ENCODE measurements at regions not wholly inside any gene's neighbourhood (a gene's known extent, or its start where the extent isn't known, plus 50 kb on each side); places are given as distances from the start of the nearest gene placed in this dataset.
"Not testable (repeated sequence)": the region's sequence is repeated elsewhere in the genome, so short reads cannot be mapped to it uniquely, and the experiment has no call there.

DNA sequence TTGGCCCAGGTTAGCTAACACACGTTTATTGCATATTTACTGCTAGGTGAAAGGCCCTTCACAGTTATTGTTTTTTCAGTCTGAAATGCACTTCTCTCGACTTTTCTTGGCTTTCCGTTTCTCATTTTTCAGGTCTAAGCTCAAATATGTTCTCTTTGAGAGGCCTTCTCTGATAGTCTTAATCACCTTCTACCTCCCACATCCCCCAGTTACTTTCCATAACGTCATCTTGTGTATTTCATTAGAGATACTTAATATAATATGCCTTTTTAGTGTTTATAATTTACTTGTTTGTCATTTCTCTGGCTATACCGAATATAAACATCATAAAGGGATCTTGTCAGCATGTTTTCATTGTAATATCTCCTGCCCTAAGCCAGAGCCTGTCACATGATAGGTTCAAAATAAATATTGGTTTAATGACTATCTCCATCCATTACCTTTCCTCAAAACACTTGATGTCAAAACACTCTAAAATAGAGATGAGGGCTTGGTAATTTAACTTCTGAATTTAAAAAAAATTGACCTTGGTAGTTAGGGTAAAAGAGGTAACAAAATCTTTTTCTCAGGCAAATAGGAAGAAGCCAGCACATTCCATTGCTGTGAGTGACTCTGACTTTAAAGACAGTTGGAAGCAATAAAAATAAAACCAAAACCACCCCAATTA, 168.6 kb upstream of the RFC3 start:
- Histone ChIP-seq H3K36me3 (ENCODE audit: control insufficient read depth, insufficient read depth, low read length) (no peaks in the 10 kb centered on the region), H3K4me3 (ENCODE audit: low read depth, low read length) (no peak overlapping the region), H3K4me1 (ENCODE audit: control insufficient read depth, insufficient read depth, low read length) (no peaks in the 10 kb centered on the region), H3K27me3 (ENCODE audit: control insufficient read depth, insufficient read depth, low read length) (no peaks in the 10 kb centered on the region), H3K27ac (ENCODE audit: low read depth, low read length) (no peak overlapping the region), H3K9me3 (ENCODE audit: control insufficient read depth, insufficient read depth, low read length) (no peaks in the 10 kb centered on the region)
- 83% methylated on average over 2 of the region's 5 CpGs for WGBS (ENCODE audit: insufficient coverage)
- DNase-seq (ENCODE audit: low read depth in 4 of 6, low spot score in 6 of 6), result no peak

DNA sequence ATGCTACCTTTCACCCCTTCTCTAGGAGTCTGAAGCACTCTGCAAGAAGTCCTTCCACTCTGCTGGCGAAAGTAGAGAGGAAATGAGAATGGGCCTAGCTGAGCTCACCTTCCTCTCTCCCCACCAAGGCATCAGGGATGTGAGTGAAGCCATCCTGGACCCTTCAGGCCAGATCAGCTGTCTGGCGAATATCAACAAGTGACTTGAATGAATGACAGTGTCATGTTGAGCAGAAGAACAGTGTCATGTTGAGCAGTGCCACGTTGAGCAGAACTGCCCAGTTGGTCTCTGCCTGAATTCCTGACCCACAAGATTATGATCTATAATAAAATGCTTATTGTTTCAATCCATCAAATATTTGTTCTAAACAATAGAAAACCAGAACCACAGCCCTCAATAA, 166.2 kb upstream of the RFC3 start:
- H3K27ac ChIP-seq (ENCODE audit: low read depth, low read length), result no peak overlapping the region
- DNase-seq (ENCODE audit: low read depth in 4 of 6, low spot score in 6 of 6), result no peak
- no peaks in the 10 kb centered on the region for H3K36me3 ChIP-seq (ENCODE audit: control insufficient read depth, insufficient read depth, low read length)
- no peak overlapping the region for H3K4me3 ChIP-seq (ENCODE audit: low read depth, low read length)
- no peaks in the 10 kb centered on the region for H3K4me1 ChIP-seq (ENCODE audit: control insufficient read depth, insufficient read depth, low read length)
- WGBS (ENCODE audit: insufficient coverage), result 100% methylated on average over 2 of the region's 3 CpGs
- H3K9me3 ChIP-seq (ENCODE audit: control insufficient read depth, insufficient read depth, low read length), result no peaks in the 10 kb centered on the region
- H3K27me3 ChIP-seq (ENCODE audit: control insufficient read depth, insufficient read depth, low read length), result no peaks in the 10 kb centered on the region

DNA sequence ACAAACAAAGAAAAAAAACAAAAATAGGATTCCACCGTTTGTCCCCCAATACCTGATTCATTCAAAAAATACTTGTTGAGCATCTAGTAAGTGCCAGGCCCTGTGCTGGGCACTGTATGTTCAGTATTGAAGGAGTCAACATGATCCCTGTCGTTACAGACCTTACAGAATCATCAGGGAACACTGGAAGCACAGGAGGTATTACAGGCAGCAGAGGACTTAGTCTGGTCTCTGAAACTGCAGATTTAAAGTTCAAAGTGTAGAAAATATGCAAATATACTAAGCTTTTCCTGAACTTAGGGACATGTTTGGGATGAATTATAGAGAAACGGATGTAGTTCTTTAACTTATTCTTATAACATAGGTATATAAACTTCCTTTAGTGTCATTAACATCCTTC, 160.7 kb upstream of the RFC3 start:
- DNase-seq (ENCODE audit: low read depth in 4 of 6, low spot score in 6 of 6), result no peak
- H3K4me1 ChIP-seq (ENCODE audit: control insufficient read depth, insufficient read depth, low read length), result no peaks in the 10 kb centered on the region
- H3K36me3 ChIP-seq (ENCODE audit: control insufficient read depth, insufficient read depth, low read length), result no peaks in the 10 kb centered on the region
- H3K4me3 ChIP-seq (ENCODE audit: low read depth, low read length), result no peak overlapping the region
- no peak overlapping the region for H3K27ac ChIP-seq (ENCODE audit: low read depth, low read length)
- 83% methylated on average over 1 of the region's 3 CpGs for WGBS (ENCODE audit: insufficient coverage)
- H3K9me3 ChIP-seq (ENCODE audit: control insufficient read depth, insufficient read depth, low read length), result no peaks in the 10 kb centered on the region
- no peaks in the 10 kb centered on the region for H3K27me3 ChIP-seq (ENCODE audit: control insufficient read depth, insufficient read depth, low read length)

DNA sequence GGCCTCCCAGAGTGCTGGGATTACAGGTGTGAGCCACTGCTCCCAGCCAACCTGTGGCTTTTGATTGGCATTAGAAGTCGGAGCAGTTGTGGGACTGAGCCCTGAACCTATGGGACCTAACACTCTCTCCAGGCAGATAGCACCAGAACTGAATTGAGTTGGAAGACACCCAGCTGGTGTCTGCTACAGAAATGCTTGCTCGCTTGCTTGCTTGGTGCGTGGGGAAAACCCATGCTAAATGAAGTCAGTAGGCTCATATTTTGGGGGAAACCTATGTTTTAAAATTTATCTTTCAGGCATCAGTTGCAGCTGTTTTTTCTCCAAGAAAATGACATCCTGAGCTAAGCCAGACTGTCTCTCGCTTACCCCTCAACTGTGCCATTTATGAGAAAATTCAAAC, 158.5 kb upstream of the RFC3 start:
- DNase-seq (ENCODE audit: low read depth in 4 of 6, low spot score in 6 of 6), result no peak
- Histone ChIP-seq H3K36me3 (ENCODE audit: control insufficient read depth, insufficient read depth, low read length) (no peaks in the 10 kb centered on the region), H3K4me1 (ENCODE audit: control insufficient read depth, insufficient read depth, low read length) (no peaks in the 10 kb centered on the region), H3K4me3 (ENCODE audit: low read depth, low read length) (no peak overlapping the region), H3K27me3 (ENCODE audit: control insufficient read depth, insufficient read depth, low read length) (no peaks in the 10 kb centered on the region), H3K27ac (ENCODE audit: low read depth, low read length) (no peak overlapping the region), H3K9me3 (ENCODE audit: control insufficient read depth, insufficient read depth, low read length) (no peaks in the 10 kb centered on the region)
- 57% methylated on average over 3 of the region's 4 CpGs for WGBS (ENCODE audit: insufficient coverage)

DNA sequence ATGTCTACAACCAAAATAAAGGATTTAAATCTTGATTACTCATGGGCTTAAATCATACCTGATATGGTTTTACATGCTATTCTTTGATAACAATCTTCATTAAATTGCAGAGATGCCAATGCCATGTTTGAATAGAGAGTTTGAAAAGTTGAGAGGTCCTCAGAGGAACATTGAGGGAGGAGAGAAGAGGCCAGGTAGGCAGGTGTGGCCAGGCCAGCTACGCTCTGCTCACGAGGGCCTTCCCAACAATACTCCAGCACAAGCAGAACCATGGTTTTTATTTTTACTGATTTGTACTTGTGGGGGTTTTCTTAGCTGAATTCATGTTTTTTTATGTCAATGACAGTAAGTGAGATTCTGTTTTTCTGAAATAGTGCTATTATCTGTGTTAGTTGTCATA, 158.1 kb upstream of the RFC3 start:
- DNase-seq (ENCODE audit: low read depth in 4 of 6, low spot score in 6 of 6), result no peak
- no peaks in the 10 kb centered on the region for H3K9me3 ChIP-seq (ENCODE audit: control insufficient read depth, insufficient read depth, low read length)
- H3K4me1 ChIP-seq (ENCODE audit: control insufficient read depth, insufficient read depth, low read length), result no peaks in the 10 kb centered on the region
- no peaks in the 10 kb centered on the region for H3K27me3 ChIP-seq (ENCODE audit: control insufficient read depth, insufficient read depth, low read length)
- no peaks in the 10 kb centered on the region for H3K36me3 ChIP-seq (ENCODE audit: control insufficient read depth, insufficient read depth, low read length)
- no peak overlapping the region for H3K4me3 ChIP-seq (ENCODE audit: low read depth, low read length)
- WGBS (ENCODE audit: insufficient coverage), result no CpG with 5 or more reads among the region's 2 CpGs
- H3K27ac ChIP-seq (ENCODE audit: low read depth, low read length), result no peak overlapping the region

DNA sequence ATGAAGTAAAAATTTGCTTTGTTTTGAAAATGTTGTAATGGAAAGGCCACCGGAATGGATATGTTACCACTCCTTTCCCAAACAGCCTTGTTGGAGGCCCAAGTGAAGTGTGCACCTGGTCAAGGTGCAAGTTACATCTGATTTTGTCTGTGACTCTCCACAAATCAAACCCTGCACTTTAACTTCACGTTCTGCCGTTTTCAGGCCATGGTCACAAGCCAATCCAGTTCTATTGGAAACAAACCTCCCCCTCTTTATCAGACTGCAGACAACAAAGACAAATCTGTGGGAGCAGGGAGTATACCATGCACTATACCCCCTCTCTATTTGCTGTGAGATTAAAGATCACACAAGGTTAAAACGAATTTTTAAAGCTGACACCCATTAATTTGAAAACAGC, 155.6 kb upstream of the RFC3 start:
- DNase-seq (ENCODE audit: low read depth in 4 of 6, low spot score in 6 of 6), result no peak
- Histone ChIP-seq H3K4me1 (ENCODE audit: control insufficient read depth, insufficient read depth, low read length) (no peaks in the 10 kb centered on the region), H3K27ac (ENCODE audit: low read depth, low read length) (no peak overlapping the region), H3K36me3 (ENCODE audit: control insufficient read depth, insufficient read depth, low read length) (no peaks in the 10 kb centered on the region), H3K4me3 (ENCODE audit: low read depth, low read length) (no peak overlapping the region), H3K27me3 (ENCODE audit: control insufficient read depth, insufficient read depth, low read length) (no peaks in the 10 kb centered on the region), H3K9me3 (ENCODE audit: control insufficient read depth, insufficient read depth, low read length) (no peaks in the 10 kb centered on the region)
- WGBS (ENCODE audit: insufficient coverage), result 42% methylated on average over 2 of the region's 4 CpGs

DNA sequence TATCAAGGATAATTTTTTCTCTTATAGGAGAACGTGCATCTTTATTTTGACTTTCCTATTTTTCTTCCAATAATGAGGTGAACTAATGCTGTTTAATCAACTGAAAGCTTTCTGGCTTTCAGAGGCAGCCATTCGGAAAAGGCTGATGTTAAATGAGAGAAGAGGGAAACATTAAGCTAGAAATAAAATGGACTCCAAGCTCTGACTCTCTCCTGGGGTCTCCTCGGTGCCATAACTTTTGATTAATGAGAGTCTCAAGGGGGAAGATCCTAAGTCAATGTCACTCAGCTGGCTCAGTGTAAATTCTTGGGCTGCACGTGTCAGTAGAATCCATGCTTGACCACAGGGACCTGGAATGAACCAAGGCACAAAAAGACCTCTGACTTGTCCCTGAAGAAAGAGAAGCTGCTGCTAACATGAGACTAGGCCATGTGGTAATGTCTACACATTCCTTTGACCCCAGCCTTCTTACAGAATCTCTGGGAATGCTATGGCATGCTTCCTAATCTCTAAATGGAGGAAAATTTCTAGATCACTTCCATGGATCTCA, 152.2 kb upstream of the RFC3 start:
- Histone ChIP-seq H3K27ac (ENCODE audit: low read depth, low read length) (no peak overlapping the region), H3K4me3 (ENCODE audit: low read depth, low read length) (no peak overlapping the region), H3K9me3 (ENCODE audit: control insufficient read depth, insufficient read depth, low read length) (peaks cover 2% of the 10 kb centered on the region), H3K36me3 (ENCODE audit: control insufficient read depth, insufficient read depth, low read length) (no peaks in the 10 kb centered on the region), H3K27me3 (ENCODE audit: control insufficient read depth, insufficient read depth, low read length) (no peaks in the 10 kb centered on the region), H3K4me1 (ENCODE audit: control insufficient read depth, insufficient read depth, low read length) (no peaks in the 10 kb centered on the region)
- 41% methylated on average over 3 of the region's 4 CpGs for WGBS (ENCODE audit: insufficient coverage)
- DNase-seq (ENCODE audit: low read depth in 4 of 6, low spot score in 6 of 6), result peak in 1 of 6 donors; percentile 72

DNA sequence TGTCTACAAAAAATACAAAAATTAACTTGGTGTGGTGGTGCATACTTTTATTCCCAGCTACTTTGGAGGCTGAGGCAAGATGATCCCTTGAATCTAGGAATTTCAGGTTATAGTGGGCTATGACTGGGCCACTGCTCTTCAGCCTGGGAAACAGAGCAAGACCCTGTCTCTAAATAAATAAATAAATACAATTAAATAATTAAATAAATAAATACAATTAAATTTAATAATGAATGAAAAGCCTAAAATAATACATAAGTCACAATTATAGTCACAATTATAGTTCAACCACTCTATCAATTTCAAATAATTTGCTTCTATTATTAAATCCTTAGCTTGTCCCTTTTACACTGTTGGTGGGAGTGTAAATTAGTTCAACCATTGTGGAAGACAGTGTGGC, 146.4 kb upstream of the RFC3 start:
- Histone ChIP-seq H3K27me3 (ENCODE audit: control insufficient read depth, insufficient read depth, low read length) (no peaks in the 10 kb centered on the region), H3K36me3 (ENCODE audit: control insufficient read depth, insufficient read depth, low read length) (no peaks in the 10 kb centered on the region), H3K4me1 (ENCODE audit: control insufficient read depth, insufficient read depth, low read length) (no peaks in the 10 kb centered on the region), H3K27ac (ENCODE audit: low read depth, low read length) (no peak overlapping the region), H3K4me3 (ENCODE audit: low read depth, low read length) (no peak overlapping the region), H3K9me3 (ENCODE audit: control insufficient read depth, insufficient read depth, low read length) (peaks cover 2% of the 10 kb centered on the region)
- DNase-seq (ENCODE audit: low read depth in 4 of 6, low spot score in 6 of 6), result no peak

DNA sequence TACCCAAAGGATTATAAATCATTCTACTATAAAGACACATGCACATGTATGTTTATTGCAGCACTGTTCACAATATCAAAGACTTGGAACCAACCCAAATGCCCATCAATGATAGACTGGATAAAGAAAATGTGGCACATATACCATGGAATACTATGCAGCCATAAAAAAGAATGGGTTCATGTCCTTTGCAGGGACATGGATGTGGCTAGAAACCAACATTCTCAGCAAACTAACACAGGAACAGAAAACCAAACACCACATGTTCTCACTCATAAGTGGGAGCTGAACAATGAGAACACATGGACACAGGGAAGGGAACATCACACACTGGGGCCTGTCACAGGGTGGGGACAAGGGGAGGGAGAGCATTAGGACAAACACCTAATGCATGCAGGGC, 145.9 kb upstream of the RFC3 start:
- H3K9me3 ChIP-seq (ENCODE audit: control insufficient read depth, insufficient read depth, low read length); H3K27me3 ChIP-seq (ENCODE audit: control insufficient read depth, insufficient read depth, low read length); H3K4me3 ChIP-seq (ENCODE audit: low read depth, low read length); DNase-seq (ENCODE audit: low read depth in 4 of 6, low spot score in 6 of 6); H3K27ac ChIP-seq (ENCODE audit: low read depth, low read length); H3K36me3 ChIP-seq (ENCODE audit: control insufficient read depth, insufficient read depth, low read length); H3K4me1 ChIP-seq (ENCODE audit: control insufficient read depth, insufficient read depth, low read length): not testable (repeated sequence)

DNA sequence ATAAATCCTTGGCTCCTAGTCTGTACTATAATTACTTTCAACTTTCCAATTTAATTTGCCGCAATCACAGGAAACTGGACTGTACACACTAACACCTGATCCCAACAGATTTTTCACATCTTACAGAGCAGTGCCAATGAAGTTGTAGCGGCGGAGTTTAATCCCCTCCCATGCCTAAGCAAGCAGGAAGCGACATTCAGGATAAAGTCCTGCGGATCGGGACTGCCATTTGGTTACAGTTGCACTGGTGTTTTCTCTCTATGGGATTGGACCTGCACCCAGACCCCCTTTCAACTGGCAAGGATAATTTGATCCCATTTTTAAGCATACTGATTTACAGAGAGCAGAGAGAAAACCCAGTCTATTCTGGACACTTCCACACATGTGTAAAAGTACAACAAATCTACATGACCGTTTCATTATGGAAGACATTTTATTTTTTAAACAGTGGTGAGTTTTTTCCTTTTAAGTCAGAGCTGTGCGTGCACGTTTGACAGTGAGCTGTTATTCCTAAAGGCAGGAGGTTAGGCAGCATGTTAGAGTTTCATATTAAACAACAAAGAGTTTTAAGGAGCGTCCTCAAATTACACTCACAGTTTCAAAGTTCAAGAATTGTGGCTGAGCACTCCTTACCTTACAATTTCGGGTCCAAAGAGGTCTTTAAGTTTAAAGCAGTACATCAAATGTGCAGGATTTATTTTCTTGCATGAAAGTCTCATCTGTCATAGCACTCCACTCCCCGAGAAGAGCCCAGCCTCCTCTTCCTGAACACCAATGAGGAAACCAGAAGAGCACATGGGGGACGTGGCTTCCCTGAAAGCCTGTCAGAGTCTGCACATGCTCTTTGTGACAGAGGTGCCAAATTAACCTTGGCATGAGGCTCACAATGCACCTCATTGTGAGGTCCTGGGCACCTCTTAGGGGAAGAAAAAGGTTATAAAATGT, 141.6 kb upstream of the RFC3 start:
- no peaks in the 10 kb centered on the region for H3K36me3 ChIP-seq (ENCODE audit: control insufficient read depth, insufficient read depth, low read length)
- H3K9me3 ChIP-seq (ENCODE audit: control insufficient read depth, insufficient read depth, low read length), result no peaks in the 10 kb centered on the region
- H3K4me3 ChIP-seq (ENCODE audit: low read depth, low read length), result peak overlapping the region; percentile 19
- DNase-seq (ENCODE audit: low read depth in 4 of 6, low spot score in 6 of 6), result peak; percentile 5 to 75 (median 12)
- peaks cover 3% of the 10 kb centered on the region for H3K4me1 ChIP-seq (ENCODE audit: control insufficient read depth, insufficient read depth, low read length)
- WGBS (ENCODE audit: insufficient coverage), result 17% methylated on average over 4 of the region's 13 CpGs
- no peaks in the 10 kb centered on the region for H3K27me3 ChIP-seq (ENCODE audit: control insufficient read depth, insufficient read depth, low read length)
- peak overlapping the region; percentile 40 for H3K27ac ChIP-seq (ENCODE audit: low read depth, low read length)
